ENCODE measurements at regions not wholly inside any gene's neighbourhood (a gene's known extent, or its start where the extent isn't known, plus 50 kb on each side); places are given as distances from the start of the nearest gene placed in this dataset.

DNA sequence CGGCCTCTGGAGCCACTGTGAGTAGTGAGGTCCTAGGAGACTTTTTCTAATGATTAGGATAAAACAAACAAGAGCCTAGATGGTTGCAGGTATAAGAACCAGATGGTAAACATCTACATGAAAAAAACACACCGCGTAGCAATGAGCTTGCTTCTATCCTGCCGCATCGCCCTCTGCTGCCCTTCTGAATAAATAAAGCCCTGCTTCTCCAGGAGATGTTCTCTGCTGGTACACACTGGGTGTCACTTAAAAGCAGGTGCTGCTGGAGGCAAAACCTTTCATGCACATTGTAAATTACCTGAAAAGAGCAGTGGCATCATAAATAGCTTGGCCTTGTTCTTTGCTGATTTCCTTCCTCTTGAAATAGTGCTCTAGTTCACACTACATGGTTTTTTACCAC, 164.4 kb upstream of the TOPAZ1 start:
- peak; percentile 63 for DNase-seq
- Histone ChIP-seq H3K4me3 (ENCODE audit: low read length) (no peak overlapping the region), H3K9me3 (ENCODE audit: control insufficient read depth, low read length) (no peaks in the 10 kb centered on the region), H3K36me3 (ENCODE audit: control insufficient read depth, insufficient read depth, low read length) (no peaks in the 10 kb centered on the region), H3K27ac (ENCODE audit: low read depth, low read length) (no peak overlapping the region), H3K27me3 (ENCODE audit: control insufficient read depth, insufficient read depth, low read length, poor library complexity, severe bottlenecking) (peaks cover 6% of the 10 kb centered on the region), H3K4me1 (ENCODE audit: control insufficient read depth, insufficient read depth, low read length) (no peaks in the 10 kb centered on the region), H3K9ac (ENCODE audit: extremely low read depth, low read length, poor library complexity, severe bottlenecking) (no peak overlapping the region)
- TF ChIP-seq, protein P1, sequence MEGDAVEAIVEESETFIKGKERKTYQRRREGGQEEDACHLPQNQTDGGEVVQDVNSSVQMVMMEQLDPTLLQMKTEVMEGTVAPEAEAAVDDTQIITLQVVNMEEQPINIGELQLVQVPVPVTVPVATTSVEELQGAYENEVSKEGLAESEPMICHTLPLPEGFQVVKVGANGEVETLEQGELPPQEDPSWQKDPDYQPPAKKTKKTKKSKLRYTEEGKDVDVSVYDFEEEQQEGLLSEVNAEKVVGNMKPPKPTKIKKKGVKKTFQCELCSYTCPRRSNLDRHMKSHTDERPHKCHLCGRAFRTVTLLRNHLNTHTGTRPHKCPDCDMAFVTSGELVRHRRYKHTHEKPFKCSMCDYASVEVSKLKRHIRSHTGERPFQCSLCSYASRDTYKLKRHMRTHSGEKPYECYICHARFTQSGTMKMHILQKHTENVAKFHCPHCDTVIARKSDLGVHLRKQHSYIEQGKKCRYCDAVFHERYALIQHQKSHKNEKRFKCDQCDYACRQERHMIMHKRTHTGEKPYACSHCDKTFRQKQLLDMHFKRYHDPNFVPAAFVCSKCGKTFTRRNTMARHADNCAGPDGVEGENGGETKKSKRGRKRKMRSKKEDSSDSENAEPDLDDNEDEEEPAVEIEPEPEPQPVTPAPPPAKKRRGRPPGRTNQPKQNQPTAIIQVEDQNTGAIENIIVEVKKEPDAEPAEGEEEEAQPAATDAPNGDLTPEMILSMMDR (conservative IDR thresholded peaks at IDR 0.05) = peak; percentile 53
- Mint-ChIP-seq H3K4me3 (no peak overlapping the region), H3K4me1 (peaks cover 11% of the 10 kb centered on the region), H3K9me3 (no peaks in the 10 kb centered on the region), H3K27me3 (ENCODE audit: insufficient read depth) (peaks cover 5% of the 10 kb centered on the region), H3K36me3 (ENCODE audit: low read depth) (no peaks in the 10 kb centered on the region), H3K27ac (no peak overlapping the region)
- WGBS, 2 experiments (ENCODE audit: insufficient coverage in 1 of 2, insufficient read length in 1 of 2) = 50 to 66% methylated on average over 5 of the region's 5 CpGs

DNA sequence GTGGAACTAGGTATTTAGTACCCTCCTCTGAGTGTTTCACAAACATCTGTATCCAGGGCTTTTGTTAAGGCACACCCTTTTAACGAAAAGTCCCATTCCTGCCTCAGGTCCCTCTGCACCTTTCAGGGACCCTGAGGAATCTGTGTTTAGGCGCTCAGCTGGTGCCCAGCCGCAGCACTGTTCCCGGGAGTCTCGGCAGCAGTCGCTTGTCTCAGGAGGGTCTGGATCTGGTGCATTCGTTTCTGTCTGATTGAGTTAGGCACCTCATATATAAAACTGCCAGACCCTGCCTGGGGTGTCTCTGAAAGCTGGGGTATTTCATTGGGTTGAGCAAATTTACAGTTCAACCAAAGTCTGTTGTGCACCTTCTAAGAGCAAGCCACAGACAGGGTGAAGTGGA, 162.8 kb upstream of the TOPAZ1 start:
- Histone ChIP-seq H3K4me1 (ENCODE audit: control insufficient read depth, insufficient read depth, low read length) (no peaks in the 10 kb centered on the region), H3K36me3 (ENCODE audit: control insufficient read depth, insufficient read depth, low read length) (no peaks in the 10 kb centered on the region), H3K9me3 (ENCODE audit: control insufficient read depth, low read length) (no peaks in the 10 kb centered on the region), H3K4me3 (ENCODE audit: low read length) (no peak overlapping the region), H3K27ac (ENCODE audit: low read depth, low read length) (no peak overlapping the region), H3K9ac (ENCODE audit: extremely low read depth, low read length, poor library complexity, severe bottlenecking) (no peak overlapping the region), H3K27me3 (ENCODE audit: control insufficient read depth, insufficient read depth, low read length, poor library complexity, severe bottlenecking) (peaks cover 6% of the 10 kb centered on the region)
- H3K4me3 Mint-ChIP-seq = no peak overlapping the region
- 94 to 100% methylated on average over 2 to 7 of the region's 7 CpGs for WGBS, 2 experiments (ENCODE audit: insufficient coverage in 1 of 2, insufficient read length in 1 of 2)
- peaks cover 5% of the 10 kb centered on the region for H3K27me3 Mint-ChIP-seq (ENCODE audit: insufficient read depth)
- peak; percentile 39 for DNase-seq
- H3K4me1 Mint-ChIP-seq = peaks cover 11% of the 10 kb centered on the region
- no peaks in the 10 kb centered on the region for H3K9me3 Mint-ChIP-seq
- TF ChIP-seq, protein P1 (conservative IDR thresholded peaks at IDR 0.05) = no peak
- H3K36me3 Mint-ChIP-seq (ENCODE audit: low read depth) = no peaks in the 10 kb centered on the region
- no peak overlapping the region for H3K27ac Mint-ChIP-seq

DNA sequence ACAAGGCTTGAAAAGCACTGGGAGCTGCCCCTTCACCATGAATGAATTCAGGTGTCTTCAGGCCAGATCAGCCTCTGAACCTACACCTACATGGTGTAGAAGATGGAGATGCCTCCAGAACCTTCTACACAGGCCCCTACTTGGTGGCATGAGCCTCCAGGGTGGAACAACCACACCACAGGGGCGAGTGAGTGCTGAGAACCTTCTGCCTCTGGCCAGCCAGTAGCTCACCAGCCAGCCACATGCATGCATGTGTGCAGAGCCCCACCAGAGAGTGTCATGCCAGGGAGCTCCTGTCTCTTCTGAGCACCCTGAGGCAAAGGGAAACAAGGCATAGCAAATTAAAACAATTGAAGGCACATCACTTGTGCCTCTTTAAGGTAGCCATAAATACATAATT, 161.8 kb upstream of the TOPAZ1 start:
- peaks cover 6% of the 10 kb centered on the region for H3K4me1 Mint-ChIP-seq
- DNase-seq = peak; percentile 19
- no peak overlapping the region for H3K27ac ChIP-seq (ENCODE audit: low read depth, low read length)
- H3K9ac ChIP-seq (ENCODE audit: extremely low read depth, low read length, poor library complexity, severe bottlenecking) = no peak overlapping the region
- 87 to 100% methylated on average over 1 of the region's 1 CpG for WGBS, 2 experiments (ENCODE audit: insufficient coverage in 1 of 2, insufficient read length in 1 of 2)
- H3K4me1 ChIP-seq (ENCODE audit: control insufficient read depth, insufficient read depth, low read length) = no peaks in the 10 kb centered on the region
- H3K9me3 Mint-ChIP-seq = no peaks in the 10 kb centered on the region
- no peaks in the 10 kb centered on the region for H3K36me3 Mint-ChIP-seq (ENCODE audit: low read depth)
- no peak overlapping the region for H3K4me3 Mint-ChIP-seq
- TF ChIP-seq, protein P1 (conservative IDR thresholded peaks at IDR 0.05) = no peak
- H3K36me3 ChIP-seq (ENCODE audit: control insufficient read depth, insufficient read depth, low read length) = no peaks in the 10 kb centered on the region
- H3K27me3 ChIP-seq (ENCODE audit: control insufficient read depth, insufficient read depth, low read length, poor library complexity, severe bottlenecking) = peaks cover 6% of the 10 kb centered on the region
- H3K27ac Mint-ChIP-seq = no peak overlapping the region
- no peak overlapping the region for H3K4me3 ChIP-seq (ENCODE audit: low read length)
- no peaks in the 10 kb centered on the region for H3K9me3 ChIP-seq (ENCODE audit: control insufficient read depth, low read length)
- H3K27me3 Mint-ChIP-seq (ENCODE audit: insufficient read depth) = peaks cover 5% of the 10 kb centered on the region
